Pancreas (tissue), 10 donors: ENCODE measurements at regions not wholly inside any gene's neighbourhood (a gene's known extent, or its start where the extent isn't known, plus 50 kb on each side); places are given as distances from the start of the nearest gene placed in this dataset.
"Not testable (repeated sequence)": the region's sequence is repeated elsewhere in the genome, so short reads cannot be mapped to it uniquely, and the experiment has no call there.

ENCODE experiments used
- ATAC-seq, 4 donors: fragments of 200-7000 bp; cut with Tn5 transposase; one replicate each; pipeline versions ENCODE4 v1.8.0 to v1.9.1; 2020; ENCODE audit warnings: mild to moderate bottlenecking in 4 of 4, moderate library complexity in 4 of 4
- DNase-seq, 6 donors: peaks; one replicate each; pipeline ENCODE4 v3.0.0-alpha.2; 2020
- FAIRE-seq: peaks from 2 replicates; lab custom pipeline; 2012; peaks lifted over from hg19 to GRCh38; lab: Jason Lieb, UNC
- H3K27ac ChIP-seq, 4 donors: fragments of 200-600 bp; sonication (generic); 1 replicate in 3 of 4; 2 replicates in 1 of 4; pipeline versions ENCODE4 v1.5.0 to v1.8.0; 2020
- H3K27me3 ChIP-seq, 4 donors: fragments of 200-600 bp; one replicate each; pipeline ENCODE4 v1.8.0; 2021
- H3K36me3 ChIP-seq, 3 donors: fragments of 200-600 bp; sonication (generic) in 1 of 3; one replicate each; pipeline versions ENCODE4 v1.5.0 to v1.8.0; 2020 to 2021
- H3K4me1 ChIP-seq, 3 donors: fragments of 200-600 bp; one replicate each; pipeline ENCODE4 v1.8.0; 2021
- H3K4me3 ChIP-seq, 4 donors: fragments of 200-600 bp; sonication (generic) in 2 of 4; one replicate each; pipeline versions ENCODE4 v1.5.0 to v1.8.0; 2020 to 2021
- H3K9me3 ChIP-seq, 4 donors: fragments of 200-600 bp; one replicate each; pipeline ENCODE4 v1.8.0; 2021
- WGBS, 2 donors: extraction: QIAGEN DNeasy Blood & Tissue Kit; methylation state at CpG; one replicate each; pipeline ENCODE4 v1.1.7; 2013; 5-methylcytosine and 5-hydroxymethylcytosine counted together
- intact Hi-C, 3 donors: fragments of 100-400 bp; cut with DNase I; formaldehyde crosslinking; loops; one replicate each; pipeline versions ENCODE4 v1.11.1 to v1.14.2; 2022
- TF ChIP-seq, protein P1 (sequence below), 4 donors: fragments of 200-600 bp; sonication (generic) in 3 of 4; IDR thresholded peaks; one replicate each; pipeline versions ENCODE4 v1.5.0 to v1.8.0; 2021; ENCODE audit warnings: antibody characterized with exemption in 4 of 4
- donor health status: healthy with polysubstance abuse.
- donor health status: DM: no; HTN: no; CAD: no; lungs with moderate emphysema.
- donor health status: DM: no; HTN: no; CAD: no.
- donor health status: control.
- donor health status: control.
- donor health status: Bipolar disorder and iron deficiency.
- donor health status: DM: yes; HTN: yes; CAD: no.
- donor health status: DM: no; HTN: no; CAD: no.
- donor health status: DM: no; HTN: no; CAD: no.
- donor health status: DM: yes; HTN: yes; CAD: no.

- Histone ChIP-seq H3K9me3 (no peaks in the 10 kb centered on the region), H3K27ac (no peak overlapping the region), H3K4me1 (no peaks in the 10 kb centered on the region), H3K4me3 (no peak overlapping the region), H3K36me3 (no peaks in the 10 kb centered on the region), H3K27me3 (no peaks in the 10 kb centered on the region)
- TF ChIP-seq, protein P1, sequence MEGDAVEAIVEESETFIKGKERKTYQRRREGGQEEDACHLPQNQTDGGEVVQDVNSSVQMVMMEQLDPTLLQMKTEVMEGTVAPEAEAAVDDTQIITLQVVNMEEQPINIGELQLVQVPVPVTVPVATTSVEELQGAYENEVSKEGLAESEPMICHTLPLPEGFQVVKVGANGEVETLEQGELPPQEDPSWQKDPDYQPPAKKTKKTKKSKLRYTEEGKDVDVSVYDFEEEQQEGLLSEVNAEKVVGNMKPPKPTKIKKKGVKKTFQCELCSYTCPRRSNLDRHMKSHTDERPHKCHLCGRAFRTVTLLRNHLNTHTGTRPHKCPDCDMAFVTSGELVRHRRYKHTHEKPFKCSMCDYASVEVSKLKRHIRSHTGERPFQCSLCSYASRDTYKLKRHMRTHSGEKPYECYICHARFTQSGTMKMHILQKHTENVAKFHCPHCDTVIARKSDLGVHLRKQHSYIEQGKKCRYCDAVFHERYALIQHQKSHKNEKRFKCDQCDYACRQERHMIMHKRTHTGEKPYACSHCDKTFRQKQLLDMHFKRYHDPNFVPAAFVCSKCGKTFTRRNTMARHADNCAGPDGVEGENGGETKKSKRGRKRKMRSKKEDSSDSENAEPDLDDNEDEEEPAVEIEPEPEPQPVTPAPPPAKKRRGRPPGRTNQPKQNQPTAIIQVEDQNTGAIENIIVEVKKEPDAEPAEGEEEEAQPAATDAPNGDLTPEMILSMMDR (IDR thresholded peaks at IDR 0.05) = no peak
- 57 to 63% methylated on average over 5 of the region's 5 CpGs for WGBS, 2 donors
- no peak for DNase-seq
- no peak for ATAC-seq
- intact Hi-C loops = no loop called here
- no peak for FAIRE-seq
Measured at GRCh38 chr4:110352670-110353442, 123.1 kb upstream of the ENPEP start.

GRCh38 chr4:110348711-110349383 lies 127.1 kb upstream of the ENPEP start:
- no peaks in the 10 kb centered on the region for H3K9me3 ChIP-seq
- no peaks in the 10 kb centered on the region for H3K36me3 ChIP-seq
- FAIRE-seq (no peak), ATAC-seq (no peak), DNase-seq (no peak)
- H3K4me1 ChIP-seq = no peaks in the 10 kb centered on the region
- H3K27me3 ChIP-seq = no peaks in the 10 kb centered on the region
- no peak overlapping the region for H3K4me3 ChIP-seq
- WGBS, 2 donors = 62 to 64% methylated on average over 3 of the region's 3 CpGs
- TF ChIP-seq, protein P1 (IDR thresholded peaks at IDR 0.05) = no peak
- intact Hi-C loops = no loop called here
- H3K27ac ChIP-seq = no peak overlapping the region

GRCh38 chr4:110347805-110348204 lies 128.2 kb upstream of the ENPEP start:
- no peak overlapping the region for H3K4me3 ChIP-seq
- no peaks in the 10 kb centered on the region for H3K9me3 ChIP-seq
- TF ChIP-seq, protein P1 (IDR thresholded peaks at IDR 0.05) = no peak
- DNase-seq (no peak), ATAC-seq (no peak), FAIRE-seq (no peak)
- no peaks in the 10 kb centered on the region for H3K27me3 ChIP-seq
- WGBS, 2 donors = 48 to 51% methylated on average over 4 of the region's 4 CpGs
- H3K27ac ChIP-seq = no peak overlapping the region
- H3K4me1 ChIP-seq = no peaks in the 10 kb centered on the region
- no peaks in the 10 kb centered on the region for H3K36me3 ChIP-seq
- intact Hi-C loops = no loop called here

DNA sequence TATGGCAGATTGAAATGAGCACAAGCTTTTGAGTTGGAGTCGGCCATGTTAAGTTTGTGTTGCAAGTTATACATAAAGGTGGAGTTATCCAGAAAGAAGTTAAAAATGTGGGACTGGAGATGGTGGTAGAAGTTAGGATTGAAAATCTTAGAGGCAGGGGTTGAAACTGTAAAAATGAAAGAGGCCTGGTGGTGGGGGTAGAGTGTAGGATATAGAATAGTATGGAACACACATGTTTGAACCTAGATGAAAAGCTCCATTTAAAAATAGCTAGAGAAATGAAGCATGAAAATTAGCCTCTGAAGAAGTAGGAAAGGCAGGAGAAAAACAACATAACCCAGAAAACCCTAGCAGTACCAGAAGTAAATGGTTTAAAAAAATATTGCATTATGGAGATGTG lies 131.8 kb upstream of the ENPEP start:
- Histone ChIP-seq H3K27me3 (peaks cover 0 to 8% (median 0%) of the 10 kb centered on the region in 4 donors), H3K9me3 (no peaks in the 10 kb centered on the region), H3K4me3 (no peak overlapping the region), H3K36me3 (no peaks in the 10 kb centered on the region), H3K4me1 (no peaks in the 10 kb centered on the region), H3K27ac (no peak overlapping the region)
- ATAC-seq (no peak), FAIRE-seq (no peak), DNase-seq (no peak)
- WGBS, 2 donors = 54 to 66% methylated on average over 1 of the region's 1 CpG
- intact Hi-C loops = no loop called here
- TF ChIP-seq, protein P1 (IDR thresholded peaks at IDR 0.05) = no peak

DNA sequence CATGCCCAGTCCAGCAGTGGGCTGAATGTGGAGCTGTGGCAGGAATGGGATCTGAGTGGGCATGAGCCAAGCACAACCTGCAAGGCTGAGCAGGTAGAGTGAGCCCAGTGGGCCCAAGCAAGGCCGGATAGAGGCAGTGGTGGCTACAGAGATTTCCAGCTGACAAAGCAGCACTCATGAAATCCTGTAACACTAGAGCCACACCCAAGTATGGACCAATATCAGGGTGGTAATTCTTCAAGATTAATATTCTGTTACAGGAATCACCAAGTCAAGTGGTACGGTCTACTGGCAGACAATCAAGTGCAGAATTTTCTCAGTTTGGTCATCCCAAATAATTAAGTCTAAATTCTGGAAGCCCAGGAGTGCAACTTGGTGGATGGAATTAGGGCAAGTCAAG lies 132.4 kb upstream of the ENPEP start:
- Histone ChIP-seq H3K27ac (no peak overlapping the region), H3K9me3 (no peaks in the 10 kb centered on the region), H3K4me3 (no peak overlapping the region), H3K4me1 (no peaks in the 10 kb centered on the region), H3K36me3 (no peaks in the 10 kb centered on the region), H3K27me3 (peaks cover 0 to 8% (median 0%) of the 10 kb centered on the region in 4 donors)
- WGBS, 2 donors = 70 to 72% methylated on average over 2 of the region's 2 CpGs
- TF ChIP-seq, protein P1 (IDR thresholded peaks at IDR 0.05) = no peak
- no peak for ATAC-seq
- intact Hi-C loops = no loop called here
- no peak for FAIRE-seq
- no peak for DNase-seq

DNA sequence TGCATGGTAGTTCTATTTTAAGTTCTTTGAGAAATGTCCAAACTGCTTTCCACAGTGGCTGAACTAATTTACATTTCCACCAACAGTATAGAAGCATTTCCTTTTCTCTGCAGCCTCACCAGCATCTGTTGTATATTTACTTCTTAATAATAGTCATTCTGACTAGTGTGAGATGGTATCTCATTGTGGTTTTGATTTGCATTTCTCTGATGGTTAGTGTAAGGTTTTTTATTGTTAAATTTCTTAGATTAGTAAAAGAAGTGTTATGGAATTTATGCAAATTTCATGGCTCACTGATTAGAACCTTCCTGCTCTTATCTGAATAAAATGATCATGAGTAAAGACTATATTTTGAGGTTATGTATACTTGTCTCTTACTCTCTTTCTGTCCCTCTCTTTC lies 134.8 kb upstream of the ENPEP start:
- H3K4me1 ChIP-seq, H3K36me3 ChIP-seq, H3K4me3 ChIP-seq, intact Hi-C loops, ATAC-seq, H3K27ac ChIP-seq, DNase-seq, FAIRE-seq, H3K27me3 ChIP-seq, H3K9me3 ChIP-seq: not testable (repeated sequence)
